A673 (cell line): ENCODE measurements at regions not wholly inside any gene's neighbourhood (a gene's known extent, or its start where the extent isn't known, plus 50 kb on each side); places are given as distances from the start of the nearest gene placed in this dataset.

Experiments used
- BruUV-seq: library from RNA; stranded (reverse); fragments of 400-500 nt; replicated peaks from 2 replicates; lab custom pipeline; 2021; lab: Mats Ljungman, UMichigan
- CTCF ChIA-PET: fragments of 300-600 bp; sonication (Branson Sonifier 250); formaldehyde crosslinking; loops from one replicate; lab custom pipeline; 2022; ENCODE audit warnings: antibody characterized with exemption; lab: Charles Lee
- POLR2A ChIA-PET: fragments of 300-600 bp; sonication (Branson Sonifier 250); formaldehyde crosslinking; loops from one replicate; lab custom pipeline; 2022; ENCODE audit warnings: antibody characterized with exemption; ENCODE audit not compliant: low non-redundant PET; lab: Charles Lee
- DNase-seq: peaks from one replicate; pipeline ENCODE4 v3.0.0-alpha.2; 2015; ENCODE audit warnings: low spot score
- H3K27ac ChIP-seq: fragments of 200-600 bp; sonication (generic); 2 replicates; pipeline ENCODE4 v1.5.1; 2016; ENCODE audit warnings: mixed run types, low read depth, mild to moderate bottlenecking, mixed read lengths, antibody characterized with exemption, low read length; ENCODE audit not compliant: poor library complexity, severe bottlenecking
- H3K27me3 ChIP-seq: fragments of 200-600 bp; sonication (generic); replicated peaks from 2 replicates; pipeline ENCODE4 v1.6.1; 2017; ENCODE audit warnings: mixed run types, low read depth, mild to moderate bottlenecking, mixed read lengths, antibody characterized with exemption, low read length; ENCODE audit not compliant: insufficient read depth, poor library complexity
- H3K36me3 ChIP-seq: fragments of 200-600 bp; sonication (generic); 2 replicates; pipeline ENCODE4 v1.6.1; 2016; ENCODE audit warnings: mixed run types, mild to moderate bottlenecking, mixed read lengths, antibody characterized with exemption, low read length; ENCODE audit not compliant: insufficient read depth, poor library complexity, severe bottlenecking
- H3K4me1 ChIP-seq: fragments of 200-600 bp; sonication (generic); 2 replicates; pipeline ENCODE4 v1.6.1; 2017; ENCODE audit warnings: mixed run types, mild to moderate bottlenecking, mixed read lengths, antibody characterized with exemption, low read length; ENCODE audit not compliant: insufficient read depth, poor library complexity, severe bottlenecking
- H3K4me3 ChIP-seq: fragments of 200-600 bp; sonication (generic); 2 replicates; pipeline ENCODE4 v1.5.1; 2016; ENCODE audit warnings: low read depth, mixed run types, mild to moderate bottlenecking, mixed read lengths, low read length; ENCODE audit not compliant: poor library complexity, severe bottlenecking
- H3K9me3 ChIP-seq: fragments of 200-600 bp; sonication (generic); 2 replicates; pipeline ENCODE4 v1.6.1; 2016; ENCODE audit warnings: mixed run types, low read depth, mild to moderate bottlenecking, mixed read lengths, antibody characterized with exemption, low read length; ENCODE audit not compliant: poor library complexity, severe bottlenecking
- EZH2 ChIP-seq: fragments of 200-600 bp; sonication (generic); IDR thresholded peaks from 2 replicates; pipeline ENCODE4 v1.6.1; 2017; ENCODE audit warnings: borderline replicate concordance, low read depth, mild to moderate bottlenecking, mixed read lengths, antibody characterized with exemption, low read length; ENCODE audit not compliant: poor library complexity, severe bottlenecking
- intact Hi-C: fragments of 100-400 bp; cut with micrococcal nuclease; formaldehyde crosslinking; loops from one replicate; pipeline ENCODE4 v1.10.0; 2022; ENCODE audit not compliant: unreplicated experiment
- TF ChIP-seq, protein P1 (sequence below): fragments of 300-800, 200-600 bp; sonication (generic); conservative IDR thresholded peaks from 2 replicates; pipeline ENCODE4 v1.5.1; 2017; ENCODE audit warnings: low read depth, mild to moderate bottlenecking, antibody characterized with exemption, low read length, moderate library complexity, mixed read lengths

DNA sequence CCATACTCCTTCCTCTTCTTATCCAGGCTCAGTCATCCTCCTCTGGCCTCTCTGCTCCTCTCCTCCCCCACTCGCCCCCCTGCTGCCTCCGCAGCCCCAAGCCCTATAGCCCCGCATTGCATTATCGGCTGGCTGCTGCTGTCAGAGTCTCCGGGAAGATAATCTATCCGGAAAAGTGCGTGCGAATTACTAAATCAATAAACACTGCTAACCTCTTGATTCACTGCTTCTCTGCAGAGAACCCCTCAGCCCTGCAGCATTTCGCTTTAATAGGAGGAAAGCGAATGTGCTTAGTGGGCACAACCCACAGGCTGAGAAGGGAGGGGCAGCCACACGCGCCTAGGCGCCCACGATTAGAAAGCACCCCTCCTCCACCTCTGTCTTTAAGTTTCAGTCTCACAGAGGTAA lies 167.6 kb downstream of the ABHD5 start:
- Histone ChIP-seq H3K9me3 (no peaks in the 10 kb centered on the region), H3K4me1 (no peaks in the 10 kb centered on the region), H3K4me3 (no peak overlapping the region), H3K27me3 (no peaks in the 10 kb centered on the region), H3K36me3 (no peaks in the 10 kb centered on the region), H3K27ac (no peak overlapping the region)
- intact Hi-C loops, result loop anchor here (10.0 kb wide), 2 partner anchors 257 to 337 kb away; no protein-coding TSS in a partner anchor
- BruUV-seq, result no TSS peak
- TF ChIP-seq, protein P1, sequence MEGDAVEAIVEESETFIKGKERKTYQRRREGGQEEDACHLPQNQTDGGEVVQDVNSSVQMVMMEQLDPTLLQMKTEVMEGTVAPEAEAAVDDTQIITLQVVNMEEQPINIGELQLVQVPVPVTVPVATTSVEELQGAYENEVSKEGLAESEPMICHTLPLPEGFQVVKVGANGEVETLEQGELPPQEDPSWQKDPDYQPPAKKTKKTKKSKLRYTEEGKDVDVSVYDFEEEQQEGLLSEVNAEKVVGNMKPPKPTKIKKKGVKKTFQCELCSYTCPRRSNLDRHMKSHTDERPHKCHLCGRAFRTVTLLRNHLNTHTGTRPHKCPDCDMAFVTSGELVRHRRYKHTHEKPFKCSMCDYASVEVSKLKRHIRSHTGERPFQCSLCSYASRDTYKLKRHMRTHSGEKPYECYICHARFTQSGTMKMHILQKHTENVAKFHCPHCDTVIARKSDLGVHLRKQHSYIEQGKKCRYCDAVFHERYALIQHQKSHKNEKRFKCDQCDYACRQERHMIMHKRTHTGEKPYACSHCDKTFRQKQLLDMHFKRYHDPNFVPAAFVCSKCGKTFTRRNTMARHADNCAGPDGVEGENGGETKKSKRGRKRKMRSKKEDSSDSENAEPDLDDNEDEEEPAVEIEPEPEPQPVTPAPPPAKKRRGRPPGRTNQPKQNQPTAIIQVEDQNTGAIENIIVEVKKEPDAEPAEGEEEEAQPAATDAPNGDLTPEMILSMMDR, result no peak
- TF ChIP-seq EZH2, result no peak
- ChIA-PET CTCF (no interaction called here), POLR2A (no interaction called here)
- DNase-seq, result no peak

DNA sequence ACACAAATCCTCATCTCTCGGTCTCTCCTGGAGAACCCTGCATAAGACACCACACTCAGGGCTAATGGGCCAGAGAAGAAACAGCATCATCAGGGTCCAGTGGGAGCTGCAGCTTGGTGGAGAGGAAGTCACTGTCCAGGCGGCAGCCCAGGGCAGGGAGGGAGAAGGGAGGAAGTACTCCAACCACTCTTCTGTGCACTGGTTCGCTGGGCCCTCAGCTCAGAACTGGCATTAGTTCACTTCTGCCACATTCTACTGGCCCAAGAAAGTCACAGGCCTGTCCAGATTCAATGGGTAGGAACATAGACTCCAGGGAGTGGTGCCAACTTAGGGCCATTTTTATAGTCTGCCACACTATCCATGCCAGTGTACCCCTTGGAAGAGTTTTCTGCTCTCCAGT lies 169.0 kb downstream of the ABHD5 start:
- no peaks in the 10 kb centered on the region for H3K4me1 ChIP-seq
- ChIA-PET CTCF (no interaction called here), POLR2A (no interaction called here)
- intact Hi-C loops, result loop anchor here (10.0 kb wide), 2 partner anchors 255 to 335 kb away; no protein-coding TSS in a partner anchor
- no peak for TF ChIP-seq EZH2
- TF ChIP-seq, protein P1, result no peak
- no peaks in the 10 kb centered on the region for H3K36me3 ChIP-seq
- H3K4me3 ChIP-seq, result no peak overlapping the region
- DNase-seq, result no peak
- H3K9me3 ChIP-seq, result no peaks in the 10 kb centered on the region
- BruUV-seq, result no TSS peak
- no peak overlapping the region for H3K27ac ChIP-seq
- H3K27me3 ChIP-seq, result no peaks in the 10 kb centered on the region

DNA sequence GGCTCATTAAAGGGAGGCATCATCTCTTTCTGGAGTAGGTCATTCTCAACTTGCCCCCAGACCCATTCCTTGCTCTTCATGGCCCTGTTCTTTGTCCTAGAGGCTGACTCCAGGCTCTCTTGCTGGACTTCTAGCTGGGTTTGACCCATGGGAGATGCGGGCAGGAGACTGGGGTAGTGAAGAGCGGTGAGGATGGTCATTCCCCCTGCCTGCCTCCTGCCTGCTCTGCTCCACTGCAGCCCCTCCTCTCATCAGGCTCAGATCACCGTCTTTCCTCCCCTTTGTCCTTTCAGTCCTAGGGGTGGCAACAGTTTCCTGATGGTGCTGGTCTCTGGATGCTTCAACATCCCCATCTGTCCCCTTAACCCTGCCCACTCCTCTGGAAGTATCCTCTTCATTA lies 170.9 kb downstream of the ABHD5 start:
- CTCF ChIA-PET, result no interaction called here
- no peaks in the 10 kb centered on the region for H3K4me1 ChIP-seq
- POLR2A ChIA-PET, result no interaction called here
- intact Hi-C loops, result no loop called here
- H3K27ac ChIP-seq, result no peak overlapping the region
- no peaks in the 10 kb centered on the region for H3K9me3 ChIP-seq
- no peaks in the 10 kb centered on the region for H3K36me3 ChIP-seq
- H3K27me3 ChIP-seq, result no peaks in the 10 kb centered on the region
- no peak overlapping the region for H3K4me3 ChIP-seq
- DNase-seq, result no peak
- no TSS peak for BruUV-seq
- TF ChIP-seq, protein P1, result no peak
- no peak for TF ChIP-seq EZH2
